ENCODE measurements at regions not wholly inside any gene's neighbourhood (a gene's known extent, or its start where the extent isn't known, plus 50 kb on each side); places are given as distances from the start of the nearest gene placed in this dataset.
A peak's percentile ranks its signal among the peaks of the same experiment; 100 is the strongest.
"Not testable (repeated sequence)": the region's sequence is repeated elsewhere in the genome, so short reads cannot be mapped to it uniquely, and the experiment has no call there.

DNA sequence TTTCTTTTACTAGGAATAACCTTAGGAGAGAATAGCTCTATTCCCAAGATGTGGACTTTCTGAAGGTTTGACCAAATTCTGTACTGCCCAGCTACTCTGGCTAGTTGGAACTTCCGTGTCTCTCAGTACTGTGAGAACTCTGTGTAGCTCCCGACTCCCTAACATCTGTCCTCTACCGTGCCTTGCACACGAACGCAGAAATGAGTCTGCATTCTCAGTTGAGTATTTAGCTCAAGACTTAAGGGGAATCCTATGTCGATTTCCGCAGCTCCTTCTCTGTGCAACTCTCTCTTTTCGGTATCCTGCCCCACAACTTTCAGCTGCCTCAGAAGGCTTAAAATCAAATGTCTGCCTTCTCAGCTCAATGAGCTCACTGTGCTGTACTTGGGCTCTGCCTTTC lies 86.7 kb upstream of the EPHB3 start:
- peak; percentile 49 for DNase-seq (ENCODE audit: low spot score)

DNA sequence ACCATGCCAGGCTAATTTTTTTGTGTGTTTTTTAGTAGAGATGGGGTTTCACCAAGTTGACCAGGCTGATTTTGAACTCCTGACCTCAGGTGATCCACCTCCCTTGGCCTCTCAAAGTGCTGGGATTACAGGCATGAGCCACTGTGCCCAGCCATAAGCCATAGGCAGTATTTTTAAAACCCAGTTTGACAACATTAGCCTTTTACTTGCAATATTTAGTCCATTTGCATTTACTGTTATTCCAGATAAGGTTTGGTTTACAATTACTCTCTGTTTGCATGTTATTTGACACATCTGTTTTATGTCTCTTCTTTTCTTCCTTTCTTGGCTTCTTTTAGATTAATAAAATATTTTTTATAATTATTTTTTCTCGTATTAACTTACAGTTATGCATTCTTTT lies 83.6 kb upstream of the EPHB3 start:
- DNase-seq (ENCODE audit: low spot score): no peak

DNA sequence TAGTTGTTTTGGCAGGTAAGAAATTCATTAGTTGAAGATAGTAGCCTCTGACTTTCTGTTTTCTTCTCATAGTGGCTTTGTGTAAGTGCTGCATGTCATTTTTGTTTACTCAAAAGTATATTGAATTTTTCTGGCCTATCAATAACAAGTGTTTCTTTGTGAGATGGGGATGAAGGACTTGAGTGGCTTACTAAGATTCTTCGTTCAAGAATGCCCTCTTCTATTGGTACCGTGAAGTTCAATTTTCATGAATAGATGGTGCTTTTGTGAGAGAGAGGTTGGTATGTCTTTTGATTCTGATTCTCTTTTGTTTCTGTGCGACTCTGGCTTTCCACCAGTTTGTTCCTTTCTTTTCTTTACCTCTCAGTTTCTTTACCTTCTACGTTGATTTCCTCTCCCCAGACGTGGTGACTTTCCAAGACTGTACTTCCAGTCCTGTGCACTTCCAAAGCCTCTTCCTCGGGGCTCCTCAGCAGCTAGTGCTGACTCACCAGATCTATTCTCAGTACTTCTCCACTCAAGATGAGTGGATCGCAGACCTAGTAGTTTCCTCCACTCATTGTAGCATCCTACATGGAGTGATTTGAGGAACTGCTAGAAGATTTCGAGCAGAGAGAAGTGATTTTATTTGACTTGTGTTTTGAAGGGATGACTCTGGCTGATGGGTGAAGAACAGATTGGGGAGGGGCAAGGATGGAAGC lies 82.0 kb upstream of the EPHB3 start:
- DNase-seq (ENCODE audit: low spot score): no peak

DNA sequence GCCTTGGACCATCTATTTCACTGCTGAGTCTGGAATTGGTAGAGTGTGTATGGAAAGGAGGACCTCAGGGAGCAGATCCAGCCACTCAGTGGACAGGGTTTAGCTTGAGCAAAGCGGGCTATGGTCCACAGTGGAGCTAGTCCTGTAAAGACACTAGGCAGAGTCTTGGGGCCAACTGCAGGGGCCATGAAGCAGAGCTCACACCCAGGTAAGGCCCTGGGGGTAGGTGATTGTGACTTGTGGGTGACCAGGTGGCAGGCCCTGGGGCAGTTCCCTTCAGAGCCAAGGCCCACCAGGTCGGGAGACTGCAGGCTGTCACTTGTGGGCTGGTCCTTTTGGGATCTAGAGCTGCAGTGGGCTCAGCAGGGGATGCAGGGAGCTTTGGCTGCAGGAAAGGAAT lies 80.8 kb upstream of the EPHB3 start:
- DNase-seq (ENCODE audit: low spot score): no peak

DNA sequence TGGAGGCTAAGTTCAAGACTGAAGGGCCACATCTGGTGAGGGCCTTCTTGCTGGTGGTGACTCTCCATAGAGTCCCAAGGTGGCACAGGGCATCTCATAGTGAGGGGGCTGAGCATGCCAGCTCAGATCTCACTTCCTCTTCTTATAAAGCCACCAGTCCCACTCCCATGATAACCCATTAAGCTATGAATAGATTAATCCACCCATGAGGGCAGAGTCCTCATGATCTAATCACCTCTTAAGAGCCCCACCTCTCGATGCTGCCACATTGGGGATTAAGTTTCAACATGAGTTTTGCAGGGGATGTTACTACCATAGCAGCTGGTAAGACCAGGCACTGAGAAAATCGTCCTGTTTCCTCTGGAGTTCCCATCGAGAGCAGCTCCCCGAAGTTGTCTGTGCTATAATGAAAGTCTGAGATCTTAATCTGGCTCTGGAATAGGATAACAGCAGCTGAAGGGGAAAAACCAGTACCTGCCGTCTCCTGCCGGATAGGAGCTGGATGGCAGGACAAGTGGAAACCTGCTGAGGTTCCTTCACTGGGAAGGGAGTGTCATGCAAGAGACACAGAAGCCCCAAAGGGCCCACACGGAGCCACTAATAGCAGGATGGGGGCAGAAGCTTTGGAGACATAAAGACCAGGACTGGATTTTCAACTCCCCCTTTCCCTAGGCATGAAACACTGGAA lies 79.5 kb upstream of the EPHB3 start:
- no peak for DNase-seq (ENCODE audit: low spot score)

DNA sequence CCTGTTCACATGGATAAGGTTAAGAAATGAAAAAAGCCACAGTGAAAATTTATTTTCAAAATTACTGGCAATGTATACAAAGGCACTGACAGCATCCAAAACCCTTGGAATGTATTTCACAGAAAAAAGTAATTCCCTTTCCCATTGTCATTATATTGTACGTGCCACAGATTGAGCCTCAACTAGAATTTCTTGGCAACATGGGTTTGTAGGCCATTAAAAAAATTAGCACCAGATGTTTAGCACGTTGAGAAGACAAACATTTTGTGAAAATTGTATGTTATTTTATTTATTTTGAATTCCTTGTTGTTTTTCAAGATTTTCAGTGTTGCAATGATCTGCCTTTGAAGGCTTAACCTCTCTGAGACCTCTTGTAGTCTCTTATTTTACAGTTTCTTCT lies 76.3 kb upstream of the EPHB3 start:
- DNase-seq (ENCODE audit: low spot score): no peak

DNA sequence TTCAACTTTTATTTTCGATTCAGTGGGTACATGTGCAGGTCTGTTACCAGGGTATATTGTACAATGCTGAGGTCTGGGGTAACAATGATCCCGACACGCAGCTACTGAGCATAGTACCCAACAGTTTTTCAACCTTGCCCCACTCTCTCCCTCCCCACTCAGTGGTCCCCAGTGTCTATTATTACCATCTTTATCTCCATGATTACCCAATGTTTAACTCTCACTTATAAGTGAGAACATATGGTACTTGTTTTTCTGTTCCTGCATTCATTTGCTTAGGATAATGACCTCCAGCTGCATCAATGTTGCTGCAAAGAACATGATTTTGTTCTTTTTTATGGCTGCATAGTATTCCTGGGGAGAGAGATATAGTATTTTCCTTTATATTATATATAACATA lies 75.7 kb upstream of the EPHB3 start:
- no peak for DNase-seq (ENCODE audit: low spot score)

DNA sequence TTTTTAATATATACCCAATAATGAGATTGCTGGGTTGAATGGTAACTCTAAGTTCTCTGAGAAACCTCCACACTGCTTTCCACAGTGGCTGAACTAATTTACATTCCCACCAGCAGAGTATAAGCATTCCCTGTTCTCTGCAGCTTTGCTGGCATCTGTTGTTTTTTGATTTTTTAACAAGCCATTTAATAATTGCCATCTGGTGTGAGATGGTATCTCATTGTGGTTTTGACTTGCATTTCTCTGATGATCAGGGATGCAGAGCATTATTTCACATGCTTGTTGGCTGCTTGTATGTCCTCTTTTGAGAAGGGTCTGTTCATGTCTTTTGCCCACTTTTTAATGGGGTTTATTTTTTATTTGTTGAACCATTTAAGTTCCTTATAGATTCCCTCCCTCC lies 75.0 kb upstream of the EPHB3 start:
- DNase-seq (ENCODE audit: low spot score): no peak

DNA sequence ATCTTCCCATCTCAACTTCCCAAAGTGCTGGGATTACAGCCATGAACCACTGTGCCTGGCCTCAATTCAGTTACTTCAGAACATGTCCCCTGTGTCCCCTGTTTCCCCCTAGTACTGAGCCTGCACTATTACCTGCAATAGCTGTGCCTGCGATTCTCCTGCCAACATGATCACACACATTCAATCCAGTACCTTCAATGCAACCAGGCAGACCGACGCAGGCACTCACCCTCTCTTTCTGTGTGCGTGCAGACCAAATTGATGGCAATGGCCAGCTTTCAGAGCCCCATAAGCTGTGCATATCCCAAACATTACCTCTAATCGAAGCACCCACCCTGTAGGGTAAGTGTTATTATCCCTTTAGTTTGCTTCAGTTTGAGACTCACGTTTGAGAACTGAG lies 73.0 kb upstream of the EPHB3 start:
- DNase-seq (ENCODE audit: low spot score): no peak

DNA sequence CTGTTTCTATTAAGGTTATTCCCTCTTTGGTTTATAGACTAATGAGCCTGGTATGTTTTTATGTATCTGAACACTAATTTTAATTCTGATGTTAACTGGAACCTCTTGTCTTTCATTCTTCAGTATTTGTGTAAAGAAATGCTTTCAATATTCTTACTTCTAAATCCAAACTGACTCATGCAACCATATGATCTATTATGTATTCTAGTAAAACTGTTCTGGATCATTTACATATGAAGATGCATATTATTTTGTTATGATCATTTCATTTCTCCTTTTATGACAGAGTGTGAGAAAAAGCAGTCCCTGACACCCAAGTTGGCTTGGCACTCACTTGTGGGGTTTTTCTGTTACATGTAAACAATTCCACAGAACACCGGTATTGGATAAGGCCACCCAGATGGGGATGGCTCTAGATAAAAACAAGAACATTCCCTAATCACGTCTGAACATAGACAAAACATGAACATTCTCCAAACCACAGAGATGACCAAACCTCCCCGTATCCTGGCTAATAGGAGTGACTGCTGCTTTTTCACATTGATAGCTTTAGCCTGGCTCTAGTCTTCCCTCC lies 72.2 kb upstream of the EPHB3 start:
- no peak for DNase-seq (ENCODE audit: low spot score)

DNA sequence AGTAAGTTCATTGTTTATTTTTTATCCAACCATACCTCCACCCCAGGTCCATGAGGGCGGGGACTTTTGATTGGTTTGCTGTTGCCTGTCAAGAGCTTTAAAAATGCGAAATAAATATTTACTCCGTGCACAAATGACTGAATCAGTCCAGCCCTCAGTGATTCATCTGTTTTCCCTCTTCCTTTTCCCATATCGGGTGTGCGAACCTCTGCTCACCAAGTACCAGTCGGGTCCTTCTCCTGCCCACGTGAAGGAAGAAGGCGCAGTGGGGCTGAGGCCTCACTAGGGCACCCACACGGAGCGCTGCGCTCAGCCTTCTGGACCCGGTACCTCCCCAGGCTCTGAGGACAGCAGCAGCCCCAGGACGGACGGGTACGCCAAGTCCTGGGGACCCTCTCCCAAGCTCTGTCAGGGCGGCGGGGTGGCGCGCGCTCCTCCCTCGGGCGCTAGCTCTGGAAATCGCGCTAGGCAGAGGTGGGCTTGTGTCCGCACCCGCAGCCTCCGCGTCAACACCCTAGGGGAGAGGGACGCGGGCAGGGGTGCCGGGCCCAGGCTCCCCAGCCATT lies 70.5 kb upstream of the EPHB3 start:
- no peak for DNase-seq (ENCODE audit: low spot score)

DNA sequence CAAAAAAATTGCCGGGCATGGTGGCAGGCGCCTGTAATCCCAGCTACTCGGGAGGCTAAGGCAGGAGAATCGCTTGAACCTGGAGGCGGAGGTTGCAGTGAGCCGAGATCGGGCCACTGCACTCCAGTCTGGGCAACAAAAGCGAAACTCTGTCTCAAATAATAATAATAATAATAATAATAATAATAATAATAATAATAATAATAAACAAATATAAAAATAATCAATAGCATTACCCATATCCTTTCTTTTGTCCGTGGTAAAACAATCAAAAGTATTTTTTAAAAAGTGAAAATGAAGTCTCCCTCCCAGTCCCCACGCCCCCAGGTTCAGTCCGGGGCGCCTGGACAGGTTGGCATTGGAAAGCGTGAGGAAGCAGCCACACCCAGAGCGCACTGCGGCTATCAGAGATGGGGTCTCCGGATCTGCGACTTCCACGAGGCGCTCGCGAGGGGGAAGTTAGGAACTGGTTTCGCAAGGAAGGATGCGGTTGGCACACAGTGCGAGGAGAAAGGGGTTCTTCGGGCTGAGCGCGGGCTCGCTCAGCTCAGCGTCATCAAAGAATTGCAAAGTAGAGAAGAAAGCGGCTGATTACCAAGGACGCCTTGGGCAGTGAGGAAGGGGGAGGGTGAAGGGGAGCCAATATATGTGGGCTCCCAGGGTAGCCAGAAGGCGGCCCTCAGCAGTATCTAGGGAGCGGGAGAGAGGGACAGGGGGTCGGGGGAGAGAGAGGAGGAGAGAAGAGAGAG lies 69.5 kb upstream of the EPHB3 start:
- no peak for DNase-seq (ENCODE audit: low spot score)

DNA sequence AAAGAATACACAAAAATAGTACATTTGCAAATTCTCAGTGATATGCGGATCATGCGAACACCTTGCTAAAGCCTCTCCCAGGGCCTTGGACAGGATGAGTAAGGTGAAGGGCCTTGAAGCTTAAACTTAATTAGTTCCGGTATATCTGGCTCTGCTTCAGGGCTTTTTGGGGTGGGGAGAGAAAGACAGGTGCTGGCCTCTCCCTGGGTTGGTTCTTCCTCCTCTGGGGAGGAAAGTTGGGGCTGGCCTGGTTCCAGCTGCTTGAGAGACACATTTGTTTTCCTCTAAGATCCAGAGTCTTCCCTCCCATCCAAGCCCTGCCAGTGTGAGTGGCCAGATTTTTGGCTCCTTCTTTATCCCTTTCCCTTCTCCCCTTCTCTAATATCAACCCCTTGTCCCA lies 64.7 kb upstream of the EPHB3 start:
- no peak for DNase-seq (ENCODE audit: low spot score)

DNA sequence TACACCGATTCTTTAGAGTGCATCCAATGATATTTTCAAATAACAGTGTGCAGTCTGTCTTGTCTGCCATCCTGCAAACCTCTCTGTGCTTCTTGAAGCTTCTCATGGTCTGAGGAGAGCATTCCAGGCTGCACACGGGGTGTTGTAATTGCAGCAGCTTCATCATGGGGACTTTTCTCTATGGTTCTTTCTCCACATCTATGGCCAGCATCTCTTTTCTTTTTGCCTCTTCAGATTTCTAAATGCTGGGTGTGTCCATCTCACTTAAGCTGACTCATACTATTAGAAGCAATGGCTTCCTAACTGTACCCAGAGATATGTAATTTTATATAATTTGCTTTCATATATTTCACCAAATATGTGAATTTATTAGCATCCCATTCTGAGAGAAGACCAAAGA lies 63.8 kb upstream of the EPHB3 start:
- no peak for DNase-seq (ENCODE audit: low spot score)

DNA sequence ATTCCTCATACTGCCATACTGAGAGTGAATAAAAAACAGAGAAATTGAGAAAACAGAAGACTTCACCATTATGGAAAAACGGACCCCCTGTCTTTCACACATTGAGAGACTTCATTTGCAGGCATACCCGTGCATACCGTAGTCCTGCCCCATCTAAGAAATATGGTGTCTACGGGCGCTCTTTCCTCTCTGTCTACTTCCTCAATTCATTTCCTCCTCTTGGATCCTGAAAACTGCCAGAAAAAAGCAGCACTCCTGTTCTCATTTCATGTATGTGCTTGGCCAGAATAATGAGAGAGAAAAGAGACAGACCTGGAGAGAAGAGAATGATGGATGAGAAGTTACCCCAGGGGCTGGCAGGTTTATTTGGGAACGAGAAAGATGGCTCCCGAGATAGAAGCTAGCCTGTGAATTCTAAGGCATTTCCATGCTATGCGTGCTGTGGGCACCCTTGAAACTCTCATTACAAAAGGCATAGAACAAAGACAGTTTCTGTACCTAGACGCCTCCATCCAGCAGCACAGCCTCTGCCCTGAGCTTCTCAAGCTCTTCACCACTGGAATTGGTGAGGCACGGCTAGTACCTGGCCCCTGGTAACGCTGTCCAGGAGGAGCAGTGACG lies 62.5 kb upstream of the EPHB3 start:
- no peak for DNase-seq (ENCODE audit: low spot score)

DNA sequence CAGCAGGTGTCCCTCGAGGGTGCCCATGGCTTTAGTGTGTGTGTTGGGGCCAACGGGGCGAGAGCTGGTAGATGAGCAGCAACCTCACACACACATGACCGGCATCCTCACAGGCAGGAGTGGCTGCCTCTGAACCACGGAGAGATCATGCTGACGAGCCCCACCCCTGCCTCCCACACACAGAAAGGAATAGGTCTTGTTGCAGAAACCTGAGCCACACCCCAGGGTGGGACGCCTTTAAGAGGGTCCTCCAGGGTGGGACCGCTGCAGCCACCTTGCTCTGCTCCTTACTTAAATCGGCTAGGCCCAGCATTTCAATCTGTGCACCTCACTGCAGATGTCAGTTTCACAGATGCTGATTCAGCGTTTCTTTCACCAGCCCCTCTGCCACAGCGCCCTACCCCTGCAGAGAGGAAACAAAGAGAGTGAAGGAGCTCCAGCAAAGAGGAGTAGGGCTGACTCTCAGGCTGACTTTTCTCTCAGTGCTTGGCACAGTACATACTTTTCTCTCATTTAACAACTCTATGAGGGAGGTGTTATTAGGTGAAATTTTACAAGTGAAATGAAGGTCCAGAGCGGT lies 61.2 kb upstream of the EPHB3 start:
- DNase-seq (ENCODE audit: low spot score): no peak

DNA sequence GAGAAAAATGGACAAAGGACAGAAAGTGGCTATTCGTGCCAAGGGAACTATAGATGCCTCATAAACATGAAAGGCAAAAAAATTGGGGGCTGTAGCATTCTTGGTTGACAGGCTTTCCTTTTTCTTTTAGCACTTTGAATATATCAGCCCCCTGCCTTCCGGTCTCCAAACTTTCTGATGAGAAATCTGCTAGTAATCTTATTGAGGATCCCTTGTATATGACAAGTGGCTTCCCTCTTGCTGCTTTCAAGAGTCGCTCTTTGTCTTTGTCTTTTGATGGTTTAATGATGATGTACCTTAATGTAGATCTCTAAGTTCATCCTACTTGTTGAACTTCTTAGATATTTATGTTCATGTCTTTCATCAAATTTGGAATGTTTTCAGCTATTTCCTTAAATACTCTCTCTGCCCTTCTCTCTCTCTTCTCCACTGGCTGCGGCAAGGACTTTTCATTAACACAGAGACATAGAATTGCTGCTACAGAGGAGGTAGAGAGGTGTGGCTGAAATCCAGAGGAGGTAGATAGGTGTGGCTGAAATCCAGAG lies 59.4 kb upstream of the EPHB3 start:
- DNase-seq (ENCODE audit: low spot score): no peak

DNA sequence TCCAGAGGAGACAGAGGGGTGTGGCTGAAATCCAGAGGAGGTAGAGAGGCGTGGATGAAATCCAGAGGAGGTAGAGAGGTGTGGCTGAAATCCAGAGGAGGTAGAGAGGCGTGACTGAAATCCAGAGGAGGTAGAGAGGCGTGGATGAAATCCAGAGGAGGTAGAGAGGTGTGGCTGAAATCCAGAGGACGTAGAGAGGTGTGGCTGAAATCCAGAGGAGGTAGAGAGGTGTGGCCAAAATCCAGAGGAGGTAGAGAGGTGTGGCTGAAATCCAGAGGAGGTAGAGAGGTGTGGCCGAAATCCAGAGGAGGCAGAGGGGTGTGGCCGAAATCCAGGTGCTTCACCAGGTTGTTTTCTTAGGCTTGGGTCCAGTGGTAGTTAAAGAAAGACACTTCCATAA lies 58.7 kb upstream of the EPHB3 start:
- DNase-seq (ENCODE audit: low spot score): not testable (repeated sequence)

DNA sequence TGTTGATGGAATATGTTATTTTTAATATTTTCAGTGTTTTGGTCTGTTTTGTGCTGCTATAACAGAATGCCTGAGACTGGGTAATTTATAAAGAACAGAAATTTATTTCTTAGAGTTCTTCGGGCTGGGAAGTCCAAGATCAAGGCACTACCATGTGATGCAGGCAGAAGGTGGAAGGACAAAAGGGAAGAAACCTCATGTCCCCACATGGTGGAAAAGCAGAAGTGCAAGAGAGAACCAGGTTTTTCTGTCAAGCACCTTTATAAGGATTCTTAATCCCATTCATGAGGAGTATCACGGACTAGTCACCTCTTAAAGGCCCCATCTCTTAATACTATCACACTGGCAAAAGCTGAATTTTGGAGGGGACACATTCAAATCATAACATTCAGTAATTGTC lies 57.9 kb upstream of the EPHB3 start:
- DNase-seq (ENCODE audit: low spot score): no peak

DNA sequence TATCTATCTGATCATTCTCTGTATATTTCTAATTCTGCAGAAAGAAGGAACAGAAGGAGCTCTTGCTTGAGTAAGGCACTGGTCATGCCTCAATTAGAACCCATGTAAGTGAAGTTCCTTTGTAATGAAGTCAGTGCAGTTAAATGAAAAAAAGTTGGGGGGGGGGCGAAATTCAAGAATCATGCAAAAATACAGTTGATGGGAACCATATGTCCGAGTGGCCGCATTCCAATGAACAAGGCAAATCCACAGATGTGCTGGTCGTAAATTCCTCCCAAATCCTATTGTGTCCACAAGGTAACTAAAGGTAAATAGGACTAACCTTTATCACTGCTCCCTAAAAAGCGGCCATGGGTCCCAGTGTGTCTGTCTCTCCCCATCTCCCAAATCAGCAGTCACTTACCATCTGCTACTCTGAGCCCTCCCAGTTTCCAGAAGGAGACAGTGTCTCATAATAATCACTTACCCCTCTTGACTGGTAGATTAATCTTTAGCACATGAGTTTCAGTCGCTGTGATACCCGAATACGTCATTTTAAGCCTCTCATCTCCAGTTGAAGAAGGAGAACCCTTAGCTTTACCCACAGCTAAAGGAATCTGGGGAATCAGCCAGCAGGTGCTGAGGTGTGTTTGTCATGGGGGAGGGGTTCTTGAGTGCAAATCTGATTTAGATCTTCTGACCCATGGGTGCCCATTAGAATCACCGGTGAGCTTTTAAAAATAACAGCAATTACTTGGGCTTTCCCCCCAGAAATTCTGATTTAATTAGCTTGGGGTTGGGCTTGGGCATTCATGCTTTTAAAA lies 56.3 kb upstream of the EPHB3 start:
- DNase-seq (ENCODE audit: low spot score): no peak

All from mesenteric fat pad (tissue), 1 donor.